ENCODE measurements at regions not wholly inside any gene's neighbourhood (a gene's known extent, or its start where the extent isn't known, plus 50 kb on each side); places are given as distances from the start of the nearest gene placed in this dataset.

DNA sequence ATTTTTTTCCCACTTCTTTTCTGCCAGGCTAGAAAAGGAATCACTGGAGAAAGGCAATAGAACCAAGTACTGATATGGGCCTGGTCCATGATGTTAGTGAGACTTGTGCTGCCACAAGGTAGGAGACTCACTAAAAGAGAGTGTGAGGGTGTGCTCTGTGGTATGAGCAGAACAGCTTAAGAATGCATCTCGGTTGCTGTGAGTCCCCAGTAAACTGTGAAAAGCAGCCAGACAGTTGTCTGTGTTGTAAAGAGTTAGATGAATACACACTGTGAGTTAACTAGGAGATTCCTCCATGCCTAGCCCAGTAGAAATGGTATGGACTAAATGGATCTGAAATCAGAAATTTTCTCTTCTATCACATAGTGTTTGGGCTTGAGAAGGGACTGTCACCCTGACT lies 1177.3 kb upstream of the MIR17HG start:
- Histone ChIP-seq H3K4me3 (no peak overlapping the region), H3K9me3 (no peaks in the 10 kb centered on the region), H3K4me1 (no peaks in the 10 kb centered on the region), H3K36me3 (no peaks in the 10 kb centered on the region), H3K27me3 (ENCODE audit: low read depth) (no peaks in the 10 kb centered on the region), H3K27ac (no peak overlapping the region)
- no peak for ATAC-seq
- TF ChIP-seq, protein P1, sequence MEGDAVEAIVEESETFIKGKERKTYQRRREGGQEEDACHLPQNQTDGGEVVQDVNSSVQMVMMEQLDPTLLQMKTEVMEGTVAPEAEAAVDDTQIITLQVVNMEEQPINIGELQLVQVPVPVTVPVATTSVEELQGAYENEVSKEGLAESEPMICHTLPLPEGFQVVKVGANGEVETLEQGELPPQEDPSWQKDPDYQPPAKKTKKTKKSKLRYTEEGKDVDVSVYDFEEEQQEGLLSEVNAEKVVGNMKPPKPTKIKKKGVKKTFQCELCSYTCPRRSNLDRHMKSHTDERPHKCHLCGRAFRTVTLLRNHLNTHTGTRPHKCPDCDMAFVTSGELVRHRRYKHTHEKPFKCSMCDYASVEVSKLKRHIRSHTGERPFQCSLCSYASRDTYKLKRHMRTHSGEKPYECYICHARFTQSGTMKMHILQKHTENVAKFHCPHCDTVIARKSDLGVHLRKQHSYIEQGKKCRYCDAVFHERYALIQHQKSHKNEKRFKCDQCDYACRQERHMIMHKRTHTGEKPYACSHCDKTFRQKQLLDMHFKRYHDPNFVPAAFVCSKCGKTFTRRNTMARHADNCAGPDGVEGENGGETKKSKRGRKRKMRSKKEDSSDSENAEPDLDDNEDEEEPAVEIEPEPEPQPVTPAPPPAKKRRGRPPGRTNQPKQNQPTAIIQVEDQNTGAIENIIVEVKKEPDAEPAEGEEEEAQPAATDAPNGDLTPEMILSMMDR (IDR thresholded peaks at IDR 0.05), result no peak
- no peak for DNase-seq
- intact Hi-C loops (cut with DNase I), result no loop called here

DNA sequence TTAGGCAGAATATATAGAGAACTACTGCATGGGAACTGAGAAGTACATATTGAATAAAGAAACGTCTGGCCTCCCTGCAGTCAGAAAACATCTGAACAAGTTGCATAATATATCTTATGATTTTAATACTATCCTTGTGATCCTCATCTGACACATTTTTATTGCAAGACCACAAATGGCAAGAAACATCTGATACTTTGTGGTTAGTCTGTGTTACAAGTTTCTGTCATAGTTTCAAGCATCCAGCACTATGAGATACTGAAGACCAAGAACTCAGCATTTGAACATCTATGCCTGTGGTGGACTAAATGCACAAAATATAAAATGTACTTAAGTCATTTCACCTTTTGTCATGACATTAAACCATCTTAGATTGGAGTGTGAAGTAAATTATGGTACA lies 1175.8 kb upstream of the MIR17HG start:
- intact Hi-C loops (cut with DNase I), result no loop called here
- DNase-seq, result no peak
- no peaks in the 10 kb centered on the region for H3K4me1 ChIP-seq
- no peak for ATAC-seq
- no peak overlapping the region for H3K4me3 ChIP-seq
- no peak overlapping the region for H3K27ac ChIP-seq
- TF ChIP-seq, protein P1 (IDR thresholded peaks at IDR 0.05), result no peak
- no peaks in the 10 kb centered on the region for H3K9me3 ChIP-seq
- H3K36me3 ChIP-seq, result no peaks in the 10 kb centered on the region
- no peaks in the 10 kb centered on the region for H3K27me3 ChIP-seq (ENCODE audit: low read depth)

GRCh38 chr13:90177512-90177911 lies 1170.0 kb upstream of the MIR17HG start:
- DNase-seq (no peak), ATAC-seq (no peak)
- TF ChIP-seq, protein P1 (IDR thresholded peaks at IDR 0.05), result no peak
- intact Hi-C loops (cut with DNase I), result no loop called here
- Histone ChIP-seq H3K27me3 (ENCODE audit: low read depth) (no peaks in the 10 kb centered on the region), H3K36me3 (no peaks in the 10 kb centered on the region), H3K4me3 (no peak overlapping the region), H3K9me3 (no peaks in the 10 kb centered on the region), H3K27ac (no peak overlapping the region), H3K4me1 (no peaks in the 10 kb centered on the region)

DNA sequence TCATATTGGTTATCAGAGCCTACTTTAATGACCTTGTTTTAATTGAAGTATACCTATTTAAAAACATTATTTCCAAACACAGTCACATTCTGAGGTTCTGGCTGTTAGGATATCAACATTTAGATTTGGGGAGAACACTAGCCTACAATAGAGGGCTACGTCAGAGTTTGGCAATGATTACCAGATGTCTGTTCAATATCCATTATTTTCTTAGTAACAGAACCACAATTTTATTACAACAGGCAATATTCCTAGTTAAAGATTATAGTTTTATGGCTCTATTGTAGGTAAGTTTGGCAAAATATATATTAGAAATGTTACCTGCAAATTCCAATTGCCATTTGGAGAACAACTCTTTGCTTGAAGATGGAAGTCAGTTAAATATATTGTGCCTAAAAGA lies 1163.1 kb upstream of the MIR17HG start:
- no peak overlapping the region for H3K27ac ChIP-seq
- DNase-seq (no peak), ATAC-seq (no peak)
- TF ChIP-seq, protein P1 (IDR thresholded peaks at IDR 0.05), result no peak
- H3K27me3 ChIP-seq (ENCODE audit: low read depth), result no peaks in the 10 kb centered on the region
- no peaks in the 10 kb centered on the region for H3K9me3 ChIP-seq
- H3K4me1 ChIP-seq, result no peaks in the 10 kb centered on the region
- intact Hi-C loops (cut with DNase I), result no loop called here
- no peak overlapping the region for H3K4me3 ChIP-seq
- H3K36me3 ChIP-seq, result no peaks in the 10 kb centered on the region

- Histone ChIP-seq H3K9me3 (no peaks in the 10 kb centered on the region), H3K36me3 (no peaks in the 10 kb centered on the region), H3K4me3 (no peak overlapping the region), H3K27ac (no peak overlapping the region), H3K27me3 (ENCODE audit: low read depth) (no peaks in the 10 kb centered on the region), H3K4me1 (no peaks in the 10 kb centered on the region)
- TF ChIP-seq, protein P1 (IDR thresholded peaks at IDR 0.05), result no peak
- intact Hi-C loops (cut with DNase I), result no loop called here
- ATAC-seq (no peak), DNase-seq (no peak)
Measured at GRCh38 chr13:90185734-90186133, 1161.8 kb upstream of the MIR17HG start.

Data from lower lobe of right lung (tissue), 2 donors.